Pancreas (tissue), 10 donors: ENCODE measurements at regions not wholly inside any gene's neighbourhood (a gene's known extent, or its start where the extent isn't known, plus 50 kb on each side); places are given as distances from the start of the nearest gene placed in this dataset.

Experiments used
- ATAC-seq, 4 donors: fragments of 200-7000 bp; cut with Tn5 transposase; one replicate each; pipeline versions ENCODE4 v1.8.0 to v1.9.1; 2020; ENCODE audit warnings: mild to moderate bottlenecking in 4 of 4, moderate library complexity in 4 of 4
- DNase-seq, 6 donors: peaks; one replicate each; pipeline ENCODE4 v3.0.0-alpha.2; 2020
- FAIRE-seq: peaks from 2 replicates; lab custom pipeline; 2012; peaks lifted over from hg19 to GRCh38; lab: Jason Lieb, UNC
- H3K27ac ChIP-seq, 4 donors: fragments of 200-600 bp; sonication (generic); 1 replicate in 3 of 4; 2 replicates in 1 of 4; pipeline versions ENCODE4 v1.5.0 to v1.8.0; 2020
- H3K27me3 ChIP-seq, 4 donors: fragments of 200-600 bp; one replicate each; pipeline ENCODE4 v1.8.0; 2021
- H3K36me3 ChIP-seq, 3 donors: fragments of 200-600 bp; sonication (generic) in 1 of 3; one replicate each; pipeline versions ENCODE4 v1.5.0 to v1.8.0; 2020 to 2021
- H3K4me1 ChIP-seq, 3 donors: fragments of 200-600 bp; one replicate each; pipeline ENCODE4 v1.8.0; 2021
- H3K4me3 ChIP-seq, 4 donors: fragments of 200-600 bp; sonication (generic) in 2 of 4; one replicate each; pipeline versions ENCODE4 v1.5.0 to v1.8.0; 2020 to 2021
- H3K9me3 ChIP-seq, 4 donors: fragments of 200-600 bp; one replicate each; pipeline ENCODE4 v1.8.0; 2021
- CTCF ChIP-seq, 4 donors: fragments of 200-600 bp; sonication (generic) in 3 of 4; IDR thresholded peaks; one replicate each; pipeline versions ENCODE4 v1.5.0 to v1.8.0; 2021; ENCODE audit warnings: antibody characterized with exemption in 4 of 4
- WGBS, 2 donors: extraction: QIAGEN DNeasy Blood & Tissue Kit; methylation state at CpG; one replicate each; pipeline ENCODE4 v1.1.7; 2013; 5-methylcytosine and 5-hydroxymethylcytosine counted together
- intact Hi-C, 3 donors: fragments of 100-400 bp; cut with DNase I; formaldehyde crosslinking; loops; one replicate each; pipeline versions ENCODE4 v1.11.1 to v1.14.2; 2022
- donor health status: healthy with polysubstance abuse.
- donor health status: DM: no; HTN: no; CAD: no; lungs with moderate emphysema.
- donor health status: DM: no; HTN: no; CAD: no.
- donor health status: control.
- donor health status: control.
- donor health status: Bipolar disorder and iron deficiency.
- donor health status: DM: yes; HTN: yes; CAD: no.
- donor health status: DM: no; HTN: no; CAD: no.
- donor health status: DM: no; HTN: no; CAD: no.
- donor health status: DM: yes; HTN: yes; CAD: no.

GRCh38 chr1:14511796-14512585, 86.5 kb upstream of the KAZN start:
- Histone ChIP-seq H3K27ac (no peak overlapping the region), H3K27me3 (no peaks in the 10 kb centered on the region), H3K4me1 (no peaks in the 10 kb centered on the region), H3K36me3 (no peaks in the 10 kb centered on the region), H3K4me3 (no peak overlapping the region), H3K9me3 (no peaks in the 10 kb centered on the region)
- 57 to 62% methylated on average over 14 of the region's 14 CpGs for WGBS, 2 donors
- intact Hi-C loops, result no loop called here
- no peak for DNase-seq
- no peak for ATAC-seq
- no peak for TF ChIP-seq CTCF (IDR thresholded peaks at IDR 0.05)
- no peak for FAIRE-seq

- TF ChIP-seq CTCF (IDR thresholded peaks at IDR 0.05), result no peak
- H3K36me3 ChIP-seq, result no peaks in the 10 kb centered on the region
- H3K4me3 ChIP-seq, result no peak overlapping the region
- ATAC-seq, result no peak
- no peak for DNase-seq
- no peak overlapping the region for H3K27ac ChIP-seq
- 83 to 84% methylated on average over 7 of the region's 7 CpGs for WGBS, 2 donors
- H3K27me3 ChIP-seq, result no peaks in the 10 kb centered on the region
- intact Hi-C loops, result no loop called here
- FAIRE-seq, result no peak
- no peaks in the 10 kb centered on the region for H3K9me3 ChIP-seq
- H3K4me1 ChIP-seq, result no peaks in the 10 kb centered on the region
Measured at GRCh38 chr1:14513111-14513510, 85.4 kb upstream of the KAZN start.

GRCh38 chr1:14514739-14515138, 83.7 kb upstream of the KAZN start:
- ATAC-seq (no peak), DNase-seq (no peak), FAIRE-seq (no peak)
- no peak for TF ChIP-seq CTCF (IDR thresholded peaks at IDR 0.05)
- WGBS, 2 donors, result 60 to 64% methylated on average over 2 of the region's 2 CpGs
- H3K9me3 ChIP-seq, result no peaks in the 10 kb centered on the region
- H3K4me1 ChIP-seq, result no peaks in the 10 kb centered on the region
- no peaks in the 10 kb centered on the region for H3K36me3 ChIP-seq
- no peak overlapping the region for H3K27ac ChIP-seq
- no peaks in the 10 kb centered on the region for H3K27me3 ChIP-seq
- intact Hi-C loops, result no loop called here
- no peak overlapping the region for H3K4me3 ChIP-seq

GRCh38 chr1:14516974-14517840, 81.3 kb upstream of the KAZN start:
- FAIRE-seq, result no peak
- 75 to 82% methylated on average over 6 of the region's 6 CpGs for WGBS, 2 donors
- TF ChIP-seq CTCF (IDR thresholded peaks at IDR 0.05), result no peak
- H3K27me3 ChIP-seq, result no peaks in the 10 kb centered on the region
- H3K27ac ChIP-seq, result no peak overlapping the region
- no peaks in the 10 kb centered on the region for H3K4me1 ChIP-seq
- H3K4me3 ChIP-seq, result no peak overlapping the region
- peak in 2 of 4 donors; percentile 11 to 53 for ATAC-seq
- H3K9me3 ChIP-seq, result no peaks in the 10 kb centered on the region
- no peak for DNase-seq
- intact Hi-C loops, result no loop called here
- no peaks in the 10 kb centered on the region for H3K36me3 ChIP-seq
